ENCODE measurements at regions not wholly inside any gene's neighbourhood (a gene's known extent, or its start where the extent isn't known, plus 50 kb on each side); places are given as distances from the start of the nearest gene placed in this dataset.

DNA sequence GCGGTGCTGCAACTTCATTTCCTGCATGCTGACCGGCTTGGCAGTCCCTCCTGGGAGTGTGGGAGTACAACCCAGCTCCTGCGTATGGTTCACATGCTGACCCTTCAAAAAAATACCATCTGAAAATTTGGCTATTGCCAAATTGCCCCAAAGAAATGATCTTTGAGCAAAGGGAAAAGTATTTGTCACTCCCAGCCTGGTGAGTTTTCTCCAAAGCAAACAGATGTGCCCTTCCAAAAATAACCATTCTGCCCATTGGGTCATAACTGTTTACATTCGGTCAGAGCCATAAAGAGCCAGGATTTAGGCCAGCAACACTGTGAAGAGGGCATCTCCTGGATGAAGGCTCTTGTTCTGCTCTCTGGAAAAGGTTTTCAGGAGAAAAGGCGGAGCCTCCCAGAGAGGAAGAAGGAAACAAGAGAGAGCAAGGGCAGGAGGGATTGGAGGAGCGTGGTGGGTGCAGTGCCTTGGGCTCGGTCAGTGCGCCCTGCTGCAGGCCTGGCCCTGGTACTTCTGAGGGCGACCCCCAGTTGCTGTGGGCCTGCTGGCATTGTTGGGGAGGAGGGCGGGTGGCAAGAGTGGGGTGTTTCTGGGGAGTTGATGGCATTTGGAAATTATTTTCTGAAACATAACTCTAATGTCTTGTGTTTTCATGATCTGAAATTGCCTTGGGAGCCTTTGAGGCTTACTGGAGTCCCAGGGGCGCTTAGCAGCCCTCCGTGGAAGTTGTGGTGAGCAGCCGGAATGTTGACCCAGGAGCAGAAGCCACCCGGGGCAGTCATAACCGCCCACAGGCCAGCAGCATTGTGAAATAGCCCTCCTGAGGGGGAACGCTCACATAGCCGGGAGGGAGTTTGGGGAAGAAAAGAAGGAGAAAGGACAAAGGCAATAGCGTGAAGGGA lies 248.4 kb downstream of the MYLK4 start:
- peak; percentile 35 for DNase-seq

DNA sequence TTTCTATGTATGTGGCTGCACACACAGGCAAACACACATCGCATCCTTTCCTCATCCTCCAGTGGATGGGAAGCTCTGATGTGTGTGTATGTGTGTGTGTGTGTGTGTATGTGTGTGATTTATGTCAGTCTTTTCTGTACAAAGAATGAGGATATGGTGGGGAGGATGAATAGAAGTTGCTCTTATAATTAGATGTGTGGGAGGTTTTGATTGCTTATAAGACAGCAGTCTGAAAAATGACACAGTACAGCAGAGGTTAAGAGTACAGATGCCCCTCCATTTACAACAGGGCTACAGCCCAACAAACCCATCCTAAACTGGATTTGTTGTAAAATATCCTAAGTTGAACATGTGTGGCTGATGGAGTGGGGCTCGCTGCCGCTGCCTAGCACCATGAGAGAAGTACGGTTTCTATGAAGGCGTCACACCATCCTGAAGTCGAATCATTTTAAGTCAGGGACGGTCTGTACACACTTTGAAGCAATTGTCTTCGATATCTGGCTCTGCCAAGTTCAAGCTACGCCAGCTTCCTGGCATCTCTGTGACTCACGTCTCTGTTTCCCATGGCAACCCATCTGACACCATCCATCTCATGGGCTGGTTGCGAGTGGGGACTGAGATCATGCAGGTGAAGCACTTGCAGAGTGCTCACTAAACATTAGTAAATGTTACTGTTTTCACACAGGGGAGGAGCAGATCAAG lies 252.6 kb downstream of the MYLK4 start:
- DNase-seq: no peak

DNA sequence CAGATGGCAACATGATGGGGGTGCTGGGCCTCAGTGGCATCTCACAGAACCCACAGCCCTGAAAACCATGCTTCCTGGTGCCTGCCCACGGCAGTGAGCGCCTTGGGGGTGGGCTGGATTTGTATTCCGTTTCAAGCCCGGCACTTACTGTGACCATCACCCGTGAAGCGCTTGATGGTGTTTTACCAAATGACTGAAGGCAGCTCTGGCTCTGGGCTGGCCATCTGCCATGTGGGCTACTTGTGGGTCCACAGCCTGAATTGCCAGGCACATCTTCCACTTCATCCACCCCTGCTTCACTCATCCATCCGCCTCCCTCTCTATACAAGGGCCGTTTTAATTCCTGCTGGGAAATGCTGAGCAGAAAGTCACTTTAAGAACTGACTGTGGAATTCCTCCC lies 250.9 kb upstream of the GMDS start:
- DNase-seq: no peak

DNA sequence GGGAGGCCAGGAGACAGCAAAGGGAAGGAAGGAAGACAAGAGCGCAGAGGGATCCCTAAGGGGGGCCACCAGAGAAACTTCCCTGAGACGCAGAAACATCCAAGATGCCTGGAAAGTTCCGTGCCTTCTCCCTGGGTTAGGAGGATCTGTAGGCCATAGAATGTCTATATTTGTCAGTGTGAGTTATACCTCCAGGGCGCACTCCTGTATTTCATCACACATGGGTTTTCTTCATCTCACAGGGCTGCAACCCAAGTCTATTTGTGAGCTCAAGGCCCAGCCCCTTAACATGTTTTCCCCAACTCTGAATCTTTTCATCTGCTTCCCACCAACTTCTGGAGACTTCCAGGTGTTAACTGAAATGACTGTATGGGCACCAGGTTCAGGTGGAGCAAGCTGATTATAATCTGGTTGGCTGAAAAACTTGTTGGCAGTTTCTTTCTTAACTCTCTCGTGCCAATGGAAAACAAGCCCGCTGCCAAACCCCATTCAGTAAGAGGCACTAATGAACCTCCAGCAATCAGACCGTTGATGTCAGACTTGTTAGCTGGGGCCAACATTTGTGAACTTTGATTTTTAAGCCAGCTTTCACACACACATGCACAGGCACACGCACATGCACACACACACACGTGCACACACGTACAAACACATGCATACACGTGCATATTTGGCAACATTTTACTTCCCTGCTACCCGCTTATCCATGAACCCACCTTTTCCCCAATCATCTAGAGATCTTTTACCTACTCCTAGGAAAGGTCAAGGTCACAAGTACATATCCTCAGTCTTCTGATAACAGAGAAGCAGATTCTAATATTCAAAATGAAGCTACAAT lies 247.5 kb upstream of the GMDS start:
- DNase-seq: no peak

DNA sequence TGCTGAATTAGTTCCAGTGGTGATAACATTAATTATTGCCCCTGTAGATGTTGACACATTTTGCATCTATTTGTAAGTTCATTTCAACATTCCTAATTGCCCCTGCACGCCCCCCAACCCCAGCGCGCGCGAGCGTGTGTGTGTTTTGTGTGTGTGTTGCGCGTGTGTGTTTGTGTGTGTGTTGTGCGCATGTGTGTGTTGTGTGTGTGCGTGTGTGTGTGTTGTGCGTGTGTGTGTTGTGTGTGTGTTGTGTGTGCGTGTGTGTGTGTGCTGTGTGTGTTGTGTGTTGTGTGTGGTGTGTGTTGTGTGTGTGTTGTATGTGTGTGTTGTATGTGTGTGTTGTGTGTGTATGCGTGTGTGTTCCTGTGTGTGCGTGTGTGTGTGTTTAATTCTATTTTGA lies 245.7 kb upstream of the GMDS start:
- DNase-seq: no peak

DNA sequence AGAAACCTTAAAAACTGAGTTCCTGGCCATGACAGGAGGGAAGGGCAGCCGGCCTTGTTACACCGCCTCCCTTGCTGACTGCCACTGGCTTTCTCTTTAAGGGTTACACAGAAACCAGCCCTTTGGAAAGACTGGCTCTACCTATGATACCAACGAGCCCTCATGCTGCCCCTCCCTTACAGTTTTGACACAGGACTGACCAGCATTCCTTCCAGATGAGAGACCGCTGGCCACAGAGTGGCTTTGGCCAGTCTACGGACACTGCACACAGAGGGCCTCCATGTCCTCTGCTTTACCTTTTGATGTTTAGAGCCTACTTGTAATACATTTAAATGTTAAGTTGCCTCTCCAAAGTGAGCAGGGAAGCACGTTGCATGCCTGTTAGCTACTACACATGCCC lies 243.2 kb upstream of the GMDS start:
- no peak for DNase-seq

DNA sequence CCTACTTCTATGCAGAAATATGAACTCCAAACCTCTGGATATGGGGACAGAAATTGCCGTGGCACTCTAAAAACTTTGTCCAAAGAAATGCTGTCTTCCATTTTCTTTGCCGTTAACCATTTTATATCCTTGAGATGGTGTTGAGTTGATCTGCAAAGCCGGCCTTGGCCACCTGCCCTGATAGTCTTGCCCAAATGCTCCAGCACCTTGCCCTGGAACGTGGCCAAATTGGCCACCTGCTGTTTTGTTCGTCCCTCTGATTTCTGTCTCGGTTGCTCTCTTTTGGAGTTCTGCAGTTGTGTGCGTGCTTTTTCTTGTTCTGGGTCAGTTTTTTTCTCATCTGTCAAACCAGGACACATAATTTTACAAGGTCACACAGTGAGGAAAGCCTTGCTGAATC lies 239.7 kb upstream of the GMDS start:
- DNase-seq: no peak

DNA sequence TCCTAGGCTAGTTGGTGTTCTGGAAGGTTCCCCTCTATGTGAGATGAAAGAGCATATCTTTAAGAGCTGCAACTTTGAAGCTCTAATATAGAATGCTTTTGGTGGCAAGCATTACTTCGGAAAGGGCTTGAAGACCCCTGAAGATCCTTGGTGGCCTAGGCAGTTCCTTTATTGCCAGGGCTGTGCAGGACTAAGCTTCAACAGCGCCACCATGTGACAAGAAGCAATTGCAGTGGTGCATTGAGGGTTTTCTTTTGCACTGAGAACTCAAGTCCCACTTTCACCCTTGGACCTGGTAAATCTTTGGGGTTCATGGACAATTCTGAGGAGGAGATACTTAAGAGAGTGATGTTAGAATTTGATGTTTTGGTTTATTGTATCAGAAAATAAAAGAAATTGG lies 237.4 kb upstream of the GMDS start:
- DNase-seq: no peak

DNA sequence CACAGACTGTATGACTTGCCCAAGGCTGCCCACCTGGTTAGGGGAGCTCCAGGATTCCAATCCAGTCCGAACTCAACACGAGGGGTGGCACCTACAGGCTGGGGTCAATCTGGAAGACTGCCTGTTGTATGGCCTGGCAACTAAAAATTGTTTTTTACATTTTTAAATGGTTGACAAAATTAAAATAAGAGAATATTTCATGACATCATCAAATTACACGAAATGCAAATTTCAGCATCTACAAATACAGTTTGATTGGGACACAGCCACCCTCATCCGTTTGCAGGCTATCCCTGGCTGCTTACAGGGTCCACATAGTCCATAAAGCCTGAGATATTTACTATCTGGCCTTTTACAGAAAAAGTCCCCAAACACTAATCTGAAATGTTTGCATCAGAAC lies 235.9 kb upstream of the GMDS start:
- no peak for DNase-seq

DNA sequence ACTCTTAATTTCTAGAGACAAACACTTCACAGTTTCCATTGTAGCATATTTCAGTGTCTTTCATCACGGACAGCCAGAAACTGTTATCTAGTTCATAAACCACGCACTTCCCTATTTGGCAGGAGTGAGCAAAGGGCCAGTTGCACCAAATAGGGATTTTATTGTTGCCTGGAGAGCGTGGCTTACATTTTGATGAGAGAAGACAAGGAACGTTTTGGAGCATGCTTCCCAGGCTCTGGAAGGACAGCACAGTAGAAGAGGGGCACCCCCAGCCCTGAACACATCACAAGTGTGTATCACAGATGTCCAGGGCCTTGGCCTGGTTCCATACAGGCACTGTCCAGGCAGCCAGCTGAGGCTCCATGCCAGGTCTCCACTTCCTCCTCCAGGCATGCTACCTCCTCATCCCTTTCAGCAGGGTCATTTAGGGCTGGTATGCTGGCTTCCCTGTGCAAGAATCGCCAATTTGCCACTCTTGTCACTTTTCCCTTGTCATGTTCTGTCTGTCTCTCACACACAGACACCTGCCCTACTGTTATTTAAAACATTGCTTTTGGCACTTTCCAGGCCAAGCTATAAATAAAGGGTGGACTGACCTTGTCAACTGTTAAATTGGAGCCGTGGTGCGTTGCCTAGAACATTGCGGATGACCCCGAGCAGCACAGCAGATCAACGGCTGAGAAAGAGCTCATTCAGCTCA lies 235.0 kb upstream of the GMDS start:
- no peak for DNase-seq

DNA sequence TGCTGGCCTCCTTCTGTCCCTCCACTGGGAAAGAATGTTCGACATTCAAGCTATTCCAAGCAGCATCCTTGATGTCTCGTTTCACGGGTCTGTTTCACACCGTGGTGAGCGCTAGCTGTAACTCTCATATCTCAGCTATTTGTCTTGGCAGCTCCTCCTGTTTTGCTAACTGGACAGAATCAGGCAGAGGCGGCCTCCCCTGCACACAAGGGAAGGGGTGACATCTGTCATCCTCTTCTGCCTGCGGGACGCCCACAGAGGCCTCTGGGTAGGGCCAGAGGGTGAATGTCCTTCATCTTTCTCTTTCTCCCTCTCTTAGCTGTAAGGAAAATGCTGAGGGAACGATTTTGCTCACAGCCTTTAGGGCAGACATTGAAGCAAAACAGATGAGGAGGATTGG lies 232.8 kb upstream of the GMDS start:
- peak; percentile 68 for DNase-seq

DNA sequence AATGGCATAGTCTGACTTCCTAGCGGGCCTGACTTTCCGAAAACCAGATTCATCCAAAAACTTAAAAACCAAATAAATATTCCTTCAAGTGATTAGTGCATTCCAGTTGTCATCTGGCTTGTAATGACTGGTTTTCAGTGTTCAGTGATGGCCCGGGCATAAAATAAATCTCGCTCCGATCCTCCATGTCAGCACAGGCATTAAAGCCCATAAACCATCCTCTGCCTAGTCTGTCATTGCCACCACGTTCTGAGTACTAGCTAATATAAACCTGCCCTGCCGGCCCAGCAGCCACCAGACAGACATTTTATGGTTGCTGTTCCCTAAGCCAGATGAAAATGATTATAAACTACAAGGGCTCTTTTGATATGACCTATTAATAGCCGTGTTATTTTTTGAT lies 232.3 kb upstream of the GMDS start:
- peak; percentile 72 for DNase-seq

DNA sequence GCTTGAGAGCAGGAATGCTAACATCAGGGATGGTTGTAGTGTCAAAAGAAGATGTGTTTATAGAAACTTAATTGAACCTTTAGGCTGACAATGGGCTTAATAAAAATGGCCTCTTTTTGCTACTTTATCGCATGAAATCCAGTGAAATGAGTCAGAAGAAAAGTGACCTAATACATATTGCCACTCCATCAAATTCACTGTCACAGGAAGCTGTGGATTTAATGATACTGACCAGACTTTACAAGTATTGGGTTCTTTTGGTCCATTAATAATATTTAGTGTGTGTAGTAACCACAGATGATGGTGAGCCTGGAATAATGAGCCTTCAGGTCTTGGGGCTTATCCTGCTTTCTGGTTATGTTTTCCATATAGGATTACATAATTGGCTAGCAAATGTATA lies 231.8 kb upstream of the GMDS start:
- DNase-seq: no peak

DNA sequence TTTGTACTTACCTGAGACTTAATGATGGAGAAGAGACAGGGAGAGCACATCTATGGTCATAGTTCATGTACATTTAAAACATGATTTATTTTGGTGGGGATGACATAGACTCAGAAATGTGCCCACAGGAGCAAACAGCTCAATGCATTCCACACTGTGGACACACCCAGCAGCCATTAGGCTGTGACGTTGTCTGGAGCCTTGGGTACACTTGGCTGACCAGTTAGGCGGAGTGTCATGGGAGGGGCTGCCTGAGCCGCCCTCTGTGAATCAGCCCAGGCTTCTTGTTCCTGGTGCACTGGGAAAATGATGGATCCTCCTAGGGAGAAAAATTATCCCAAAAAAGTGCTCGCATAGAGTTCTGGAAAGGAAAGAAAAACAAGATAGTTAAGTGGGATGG lies 231.0 kb upstream of the GMDS start:
- DNase-seq: no peak

DNA sequence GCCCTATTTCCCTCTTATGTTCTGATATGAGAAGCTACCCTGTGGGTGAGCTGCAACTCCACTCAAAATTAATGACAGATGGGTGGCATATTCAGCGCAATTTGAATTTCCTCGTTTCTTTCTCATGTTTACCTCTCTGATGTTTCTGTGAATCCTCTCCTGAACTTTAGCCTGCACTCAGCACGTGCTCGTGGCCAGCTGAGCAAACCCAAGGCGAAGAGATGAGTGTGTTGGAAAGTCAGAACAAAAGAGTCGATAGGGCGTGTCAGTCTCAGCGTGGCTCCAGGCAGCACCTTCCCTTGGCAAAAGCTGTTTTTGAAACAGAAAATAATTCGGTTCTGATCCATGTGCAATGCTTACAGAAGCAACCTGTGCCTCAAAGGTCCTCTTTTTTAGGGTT lies 226.1 kb upstream of the GMDS start:
- DNase-seq: no peak

DNA sequence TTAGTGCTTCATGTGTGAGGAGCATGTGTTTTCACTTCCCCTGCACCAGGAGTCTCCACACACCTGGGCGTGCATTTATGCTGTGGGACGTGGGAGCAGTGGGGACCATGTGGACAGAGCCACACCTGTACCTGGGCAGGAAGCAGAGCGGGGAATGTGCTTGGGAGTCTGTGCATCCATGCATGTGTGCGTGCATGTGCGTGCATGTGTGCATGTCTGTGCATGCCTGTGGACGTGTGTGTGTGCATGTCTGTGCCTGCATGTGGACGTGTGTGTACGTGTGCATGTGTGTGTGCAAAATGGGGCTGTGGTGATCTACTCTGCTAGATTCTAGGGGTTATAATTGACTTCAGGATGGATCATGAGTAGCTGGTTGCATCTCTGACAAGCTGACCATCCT lies 224.0 kb upstream of the GMDS start:
- no peak for DNase-seq

DNA sequence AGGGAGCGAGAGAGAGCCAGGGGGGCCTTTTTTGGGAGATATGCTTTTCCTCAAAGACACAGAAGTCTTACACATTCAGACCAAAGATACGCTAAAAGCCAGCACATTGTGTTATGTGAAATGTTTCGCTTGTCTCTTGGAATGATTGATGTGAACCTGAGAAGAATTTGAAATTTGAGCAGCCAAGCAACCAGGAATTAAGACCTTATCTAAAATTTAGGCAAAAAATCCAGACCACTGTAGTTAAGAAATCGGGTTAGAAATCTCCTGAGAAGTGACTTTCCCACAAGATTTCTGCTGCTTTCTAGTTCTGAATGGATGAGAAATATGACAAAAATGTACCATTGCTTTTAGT lies 223.2 kb upstream of the GMDS start:
- DNase-seq: peak; percentile 5

DNA sequence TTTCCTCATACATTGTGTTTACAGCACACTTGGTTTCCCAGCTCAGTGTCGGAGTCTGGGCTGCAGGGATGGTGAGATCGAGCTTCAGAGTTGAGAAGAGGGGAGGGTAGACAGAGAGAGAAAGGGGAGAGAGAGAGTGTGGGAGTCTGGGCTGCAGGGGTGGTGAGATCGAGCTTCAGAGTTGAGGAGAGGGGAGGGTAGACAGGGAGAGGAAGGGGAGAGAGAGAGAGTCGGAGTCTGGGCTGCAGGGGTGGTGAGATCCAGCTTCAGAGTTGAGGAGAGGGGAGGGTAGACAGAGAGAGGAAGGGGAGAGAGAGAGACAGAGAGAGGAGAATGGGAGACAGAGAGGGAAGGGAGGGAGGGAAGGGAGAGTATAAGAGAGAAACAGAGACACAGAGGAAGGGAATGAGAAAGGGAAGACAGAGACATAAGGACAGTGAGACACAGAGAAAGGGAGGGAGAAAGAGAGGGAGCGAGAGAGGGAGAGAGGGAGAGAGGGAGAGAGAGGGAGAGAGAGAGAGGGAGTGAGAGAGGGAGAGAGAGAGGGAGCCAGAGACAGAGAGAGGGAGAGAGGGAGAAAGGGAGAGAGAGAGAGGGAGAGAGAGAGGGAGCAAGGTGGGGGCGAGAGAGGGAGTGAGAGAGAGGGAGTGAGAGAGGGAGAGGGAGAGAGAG lies 222.7 kb upstream of the GMDS start:
- no peak for DNase-seq

DNA sequence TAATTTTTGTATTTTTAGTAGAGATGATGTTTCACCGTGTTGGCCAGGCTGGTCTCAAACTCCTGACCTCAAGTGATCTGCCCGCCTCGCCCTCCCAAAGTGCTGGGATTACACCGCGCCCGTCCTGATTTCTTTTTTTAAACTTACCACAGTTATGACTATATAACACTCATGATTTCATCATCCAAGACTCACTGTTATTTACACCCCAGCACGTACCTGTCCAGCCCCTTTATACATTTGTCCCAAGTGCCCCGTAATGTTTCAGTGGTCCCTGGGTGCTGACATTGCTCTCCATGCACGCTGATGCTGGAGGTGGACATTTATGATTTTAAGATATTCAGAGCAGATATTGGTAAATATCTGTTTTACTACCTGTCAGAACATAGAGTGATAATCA lies 219.9 kb upstream of the GMDS start:
- no peak for DNase-seq

DNA sequence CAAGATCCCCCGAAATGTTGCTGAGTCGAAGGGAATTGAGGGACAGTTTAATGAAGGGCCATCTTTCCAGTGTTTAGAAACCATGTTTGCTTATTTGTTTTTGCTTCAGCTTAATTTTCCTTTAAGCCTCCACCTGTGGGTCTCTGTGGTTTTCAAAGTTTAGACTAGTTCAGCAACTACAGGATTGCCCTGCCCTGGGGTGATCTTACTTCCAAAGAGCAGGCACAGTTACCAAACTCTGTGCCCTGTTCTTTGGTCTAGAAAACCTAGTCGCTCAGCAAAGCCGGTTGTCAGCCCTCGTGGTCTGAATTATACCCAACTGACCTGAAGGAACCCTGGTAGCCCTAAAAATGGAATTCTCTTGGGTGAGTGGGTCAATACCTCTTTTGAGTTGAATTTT lies 219.2 kb upstream of the GMDS start:
- no peak for DNase-seq

DNA sequence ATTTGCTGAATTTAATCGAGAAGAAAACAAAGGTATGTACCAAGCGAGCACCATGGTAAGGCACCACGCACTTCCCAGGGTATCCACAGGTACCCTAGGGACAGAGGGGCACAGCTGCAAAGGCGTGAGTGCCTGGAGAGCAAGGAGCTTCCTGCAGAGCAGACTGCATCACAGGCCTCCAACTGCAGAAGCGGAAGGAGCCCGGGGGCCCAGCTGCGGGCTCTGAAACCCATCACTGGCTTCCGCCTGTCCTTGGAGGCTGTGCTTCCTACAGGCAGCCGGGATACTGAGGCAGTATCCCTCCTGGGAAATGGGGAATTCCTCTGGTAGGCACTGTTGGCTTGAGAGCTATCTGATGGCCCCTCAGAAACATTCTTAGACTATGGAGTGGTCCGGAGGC lies 217.4 kb upstream of the GMDS start:
- no peak for DNase-seq

DNA sequence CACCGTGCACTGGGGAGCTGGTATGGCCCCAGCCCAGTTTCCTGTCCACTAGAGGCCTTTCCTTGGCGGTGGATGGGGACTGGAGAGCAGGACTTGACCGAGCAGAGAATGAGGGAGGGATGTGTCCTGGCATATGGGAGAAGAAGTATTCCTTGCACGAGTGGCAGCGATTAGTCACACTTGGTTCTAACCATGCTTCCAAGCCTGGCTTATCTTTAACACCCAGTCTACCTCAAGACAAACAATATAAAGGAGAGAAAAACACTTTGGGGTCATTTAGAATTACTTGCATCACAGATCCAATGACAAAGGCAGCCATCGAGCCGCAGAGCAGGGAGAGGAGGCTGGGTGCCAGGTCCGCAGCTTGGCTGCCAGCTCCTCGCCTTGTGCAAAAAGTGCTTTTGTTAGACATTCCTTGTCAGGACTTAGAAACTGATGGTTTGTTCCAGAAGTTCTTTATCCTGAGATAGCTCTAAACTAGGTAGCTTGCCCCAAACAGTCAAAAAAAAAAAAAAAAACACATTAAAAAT lies 214.9 kb upstream of the GMDS start:
- DNase-seq: no peak
